ENCODE measurements at regions not wholly inside any gene's neighbourhood (a gene's known extent, or its start where the extent isn't known, plus 50 kb on each side); places are given as distances from the start of the nearest gene placed in this dataset. TPM values are rescaled to one million over a fixed set of nuclear protein-coding genes. Genes with fewer than 3 reads are reported as not detected.
"Not testable (repeated sequence)": the region's sequence is repeated elsewhere in the genome, so short reads cannot be mapped to it uniquely, and the experiment has no call there.

GRCh38 chrX:127405946-127406345, 586.4 kb downstream of the PRR32 start:
- no peaks in the 10 kb centered on the region for H3K27me3 ChIP-seq
- intact Hi-C loops (cut with DNase I) = no loop called here
- no peak for TF ChIP-seq POLR2A (IDR thresholded peaks at IDR 0.05)
- no peak for TF ChIP-seq CTCF (IDR thresholded peaks at IDR 0.05)

GRCh38 chrX:127404161-127404560, 584.6 kb downstream of the PRR32 start:
- no peaks in the 10 kb centered on the region for H3K27me3 ChIP-seq
- no peak overlapping the region for H3K4me3 ChIP-seq (replicated peaks in 1 of 3)
- H3K27ac ChIP-seq = no peak overlapping the region
- WGBS, 2 donors = 58 to 76% methylated on average over 1 of the region's 1 CpG
- H3K36me3 ChIP-seq = no peaks in the 10 kb centered on the region
- no peaks in the 10 kb centered on the region for H3K4me1 ChIP-seq
- TF ChIP-seq CTCF (IDR thresholded peaks at IDR 0.05) (no peak), POLR2A (IDR thresholded peaks at IDR 0.05) (no peak)
- DNase-seq = no peak
- intact Hi-C loops (cut with DNase I) = no loop called here
- H3K9me3 ChIP-seq = no peaks in the 10 kb centered on the region

More at GRCh38 chrX:127405946-127406345, 586.4 kb downstream of the PRR32 start:
- H3K4me3 ChIP-seq (replicated peaks in 1 of 3) = no peak overlapping the region
- WGBS, 2 donors = 68 to 80% methylated on average over 2 of the region's 2 CpGs
- H3K27ac ChIP-seq = no peak overlapping the region
- no peaks in the 10 kb centered on the region for H3K4me1 ChIP-seq
- no peak for DNase-seq
- H3K9me3 ChIP-seq = no peaks in the 10 kb centered on the region
- no peaks in the 10 kb centered on the region for H3K36me3 ChIP-seq

- intact Hi-C loops (cut with DNase I); H3K4me1 ChIP-seq; H3K27me3 ChIP-seq; H3K9me3 ChIP-seq; H3K4me3 ChIP-seq (replicated peaks in 1 of 3); DNase-seq; H3K36me3 ChIP-seq; H3K27ac ChIP-seq: not testable (repeated sequence)
- WGBS, 2 donors = 80 to 92% methylated on average over 4 of the region's 4 CpGs
Measured at GRCh38 chrX:127400231-127400630, 580.7 kb downstream of the PRR32 start.

GRCh38 chrX:127390316-127390715, 570.8 kb downstream of the PRR32 start:
- no peak overlapping the region for H3K4me3 ChIP-seq (replicated peaks in 1 of 3)
- H3K4me1 ChIP-seq = no peaks in the 10 kb centered on the region
- TF ChIP-seq POLR2A (IDR thresholded peaks at IDR 0.05) (no peak), CTCF (IDR thresholded peaks at IDR 0.05) (no peak)
- H3K27ac ChIP-seq = no peak overlapping the region
- no peaks in the 10 kb centered on the region for H3K9me3 ChIP-seq
- 78 to 86% methylated on average over 4 of the region's 4 CpGs for WGBS, 2 donors
- H3K27me3 ChIP-seq = no peaks in the 10 kb centered on the region
- H3K36me3 ChIP-seq = no peaks in the 10 kb centered on the region
- DNase-seq = no peak
- intact Hi-C loops (cut with DNase I) = no loop called here

GRCh38 chrX:127389900-127390299, 570.4 kb downstream of the PRR32 start:
- H3K9me3 ChIP-seq = no peaks in the 10 kb centered on the region
- TF ChIP-seq POLR2A (IDR thresholded peaks at IDR 0.05) (no peak), CTCF (IDR thresholded peaks at IDR 0.05) (no peak)
- intact Hi-C loops (cut with DNase I) = no loop called here

More at GRCh38 chrX:127389900-127390299, 570.4 kb downstream of the PRR32 start:
- Histone ChIP-seq H3K27ac (no peak overlapping the region), H3K36me3 (no peaks in the 10 kb centered on the region), H3K27me3 (no peaks in the 10 kb centered on the region), H3K4me3 (replicated peaks in 1 of 3) (no peak overlapping the region), H3K4me1 (no peaks in the 10 kb centered on the region)
- DNase-seq = no peak
- WGBS, 2 donors = 80 to 100% methylated on average over 1 of the region's 1 CpG

Small RNA genes lying in the stretch of these regions (small RNA-seq; reads per million reads assigned to genes)
- not detected for gene AL662814.1
